A549 (cell line): ENCODE measurements at regions not wholly inside any gene's neighbourhood (a gene's known extent, or its start where the extent isn't known, plus 50 kb on each side); places are given as distances from the start of the nearest gene placed in this dataset.

ENCODE experiments used
- ATAC-seq, 2 experiments: fragments of 200-7000 bp in 1 of 2; fragments of >200 bp in 1 of 2; cut with Nextera tagmentation in 1 of 2; cut with Tn5 transposase in 1 of 2; 3 replicates each; pipeline versions ENCODE4 v1.8.0 to v1.9.1; 2018 to 2020; ENCODE audit warnings: mild to moderate bottlenecking in 1 of 2, moderate library complexity in 1 of 2
- CTCF ChIA-PET: fragments of 300-600 bp; sonication (Branson Sonifier 250); formaldehyde crosslinking; extraction: SDS; loops from one replicate; lab custom pipeline; 2021; ENCODE audit warnings: antibody characterized with exemption, inconsistent platforms; lab: Yijun Ruan, JAX
- POLR2A ChIA-PET: fragments of 350-600 bp; formaldehyde crosslinking; extraction: SDS; loops from one replicate; lab custom pipeline; 2021; ENCODE audit warnings: antibody characterized with exemption, inconsistent platforms; lab: Yijun Ruan, JAX
- DNase-seq, 2 experiments: peaks; one replicate each; pipeline versions ENCODE4 v3.0.0 to v3.0.0-alpha.2; 2011 to 2016; ENCODE audit warnings: low read depth in 1 of 2, low spot score in 1 of 2
- FAIRE-seq: peaks from 2 replicates; lab custom pipeline; 2011; peaks lifted over from hg19 to GRCh38; lab: Jason Lieb, UNC
- H3K27ac ChIP-seq, 2 experiments: fragments of >200 bp; sonication (Bioruptor Twin); formaldehyde crosslinking; 3 replicates each; pipeline ENCODE4 v1.5.1; 2016 to 2017
- H3K4me1 ChIP-seq: fragments of >200 bp; sonication (Bioruptor Twin); formaldehyde crosslinking; 3 replicates; pipeline ENCODE4 v1.6.1; 2016
- H3K4me2 ChIP-seq: fragments of >200 bp; sonication (Bioruptor Twin); formaldehyde crosslinking; 3 replicates; pipeline ENCODE4 v1.6.1; 2016
- H3K4me3 ChIP-seq: fragments of >200 bp; sonication (Bioruptor Twin); formaldehyde crosslinking; 3 replicates; pipeline ENCODE4 v1.5.1; 2016
- H3K9me3 ChIP-seq: fragments of >200 bp; sonication (Bioruptor Twin); formaldehyde crosslinking; 3 replicates; pipeline ENCODE4 v1.6.1; 2016
- BCL3 ChIP-seq: fragments of >200 bp; sonication (Bioruptor Twin); formaldehyde crosslinking; IDR thresholded peaks from 3 replicates; pipeline ENCODE4 v1.6.1; 2016
- CBX2 ChIP-seq: fragments of 200-600 bp; sonication (generic); IDR thresholded peaks from 2 replicates; pipeline ENCODE4 v1.6.1; 2016; ENCODE audit warnings: low read depth, mild to moderate bottlenecking, borderline replicate concordance
- CBX8 ChIP-seq: fragments of 200-600 bp; sonication (generic); IDR thresholded peaks from 2 replicates; pipeline ENCODE4 v1.6.1; 2016
- CEBPB ChIP-seq, 2 experiments: fragments of >200 bp in 1 of 2; sonication (Bioruptor Twin) in 1 of 2; formaldehyde crosslinking in 1 of 2; IDR thresholded peaks; 2 replicates each; pipeline ENCODE4 v1.6.1; 2012 to 2016
- CHD2 ChIP-seq: fragments of 150-350 bp; IDR thresholded peaks from 2 replicates; pipeline ENCODE4 v1.6.1; 2014; ENCODE audit warnings: low read length; ENCODE audit not compliant: partially characterized antibody
- EP300 ChIP-seq, 2 experiments: fragments of >200 bp; sonication (Bioruptor Twin); formaldehyde crosslinking; IDR thresholded peaks; 2 replicates in 1 of 2; 3 replicates in 1 of 2; pipeline ENCODE4 v1.6.1; 2016 to 2017
- FOSB ChIP-seq: fragments of 250-450 bp; sonication (Bioruptor Pico); IDR thresholded peaks from 2 replicates; pipeline ENCODE4 v1.5.0; 2020; ENCODE audit warnings: mild to moderate bottlenecking, moderate library complexity
- FOXS1 ChIP-seq: fragments of 250-450 bp; sonication (Bioruptor Pico); IDR thresholded peaks from 2 replicates; pipeline ENCODE4 v1.5.0; 2020; ENCODE audit warnings: mild to moderate bottlenecking, moderate library complexity
- HES2 ChIP-seq: fragments of >200 bp; sonication (Bioruptor Twin); formaldehyde crosslinking; IDR thresholded peaks from 2 replicates; pipeline ENCODE4 v1.6.1; 2016
- HOXB5 ChIP-seq: fragments of 250-450 bp; sonication (Bioruptor Pico); IDR thresholded peaks from 2 replicates; pipeline ENCODE4 v1.5.0; 2020; ENCODE audit warnings: mild to moderate bottlenecking, moderate library complexity
- KDM1A ChIP-seq: fragments of 200-600 bp; sonication (generic); IDR thresholded peaks from 2 replicates; pipeline ENCODE4 v1.6.1; 2016; ENCODE audit warnings: low read depth, mild to moderate bottlenecking
- KDM5A ChIP-seq: fragments of 200-600 bp; sonication (generic); IDR thresholded peaks from 2 replicates; pipeline ENCODE4 v1.6.1; 2016; ENCODE audit warnings: antibody characterized with exemption, mild to moderate bottlenecking
- MAX ChIP-seq: IDR thresholded peaks from 2 replicates; pipeline ENCODE4 v1.6.1; 2012
- NPAS2 ChIP-seq: fragments of 250-450 bp; sonication (Bioruptor Pico); IDR thresholded peaks from 2 replicates; pipeline ENCODE4 v1.8.0; 2022; ENCODE audit warnings: mild to moderate bottlenecking, moderate library complexity, borderline replicate concordance
- PHF8 ChIP-seq: fragments of 200-600 bp; sonication (generic); IDR thresholded peaks from 2 replicates; pipeline ENCODE4 v1.6.1; 2016; ENCODE audit warnings: low read depth, mild to moderate bottlenecking, antibody characterized with exemption, moderate library complexity, borderline replicate concordance
- POLR2A ChIP-seq: IDR thresholded peaks from 2 replicates; pipeline ENCODE4 v1.6.1; 2012; ENCODE audit warnings: mild to moderate bottlenecking, low read length
- RAD21 ChIP-seq, 2 experiments: fragments of >200 bp in 1 of 2; sonication (Bioruptor Twin) in 1 of 2; formaldehyde crosslinking in 1 of 2; IDR thresholded peaks in 1 of 2; conservative IDR thresholded peaks in 1 of 2; 2 replicates in 1 of 2; 3 replicates in 1 of 2; pipeline ENCODE4 v1.6.1; 2012 to 2018; ENCODE audit warnings: inconsistent platforms in 1 of 2
- RNF2 ChIP-seq: fragments of 200-600 bp; sonication (generic); IDR thresholded peaks from 2 replicates; pipeline ENCODE4 v1.6.1; 2016; ENCODE audit warnings: low read depth, mild to moderate bottlenecking, antibody characterized with exemption, moderate library complexity, borderline replicate concordance
- TFCP2L1 ChIP-seq: fragments of 250-450 bp; sonication (Bioruptor Pico); IDR thresholded peaks from 2 replicates; pipeline ENCODE4 v1.5.0; 2021; ENCODE audit warnings: mild to moderate bottlenecking
- ZSCAN20 ChIP-seq: fragments of 250-450 bp; sonication (Bioruptor Pico); IDR thresholded peaks from 2 replicates; pipeline ENCODE4 v1.8.0; 2022; ENCODE audit warnings: mild to moderate bottlenecking, moderate library complexity
- WGBS: methylation state at CpG from one replicate; pipeline ENCODE4 v1.1.6; 2017; ENCODE audit errors: missing lambda C conversion rate; 5-methylcytosine and 5-hydroxymethylcytosine counted together

- no peak for TF ChIP-seq CBX2
- Histone ChIP-seq H3K9me3 (no peaks in the 10 kb centered on the region), H3K4me3 (no peak overlapping the region), H3K4me2 (no peak overlapping the region), H3K27ac (no peak overlapping the region), H3K4me1 (no peaks in the 10 kb centered on the region)
- FAIRE-seq (no peak), ATAC-seq (no peak), DNase-seq (peak in 1 of 2 experiments; percentile 0)
- CTCF ChIA-PET: no interaction called here
- POLR2A ChIA-PET: no interaction called here
- 23% methylated on average over 4 of the region's 4 CpGs for WGBS
Observed at GRCh38 chr13:60755380-60756163, 358.6 kb downstream of the TDRD3 start.

- FAIRE-seq (no peak), DNase-seq (no peak), ATAC-seq (no peak)
- H3K4me3 ChIP-seq: no peak overlapping the region
- H3K27ac ChIP-seq: no peak overlapping the region
- no peaks in the 10 kb centered on the region for H3K9me3 ChIP-seq
- WGBS: 39% methylated on average over 10 of the region's 10 CpGs
- H3K4me1 ChIP-seq: no peaks in the 10 kb centered on the region
- no peak overlapping the region for H3K4me2 ChIP-seq
- TF ChIP-seq HES2 (no peak), FOXS1 (CRISPR knock-in tag) (no peak), EP300 (IDR thresholded peaks at IDR 0.05) (no peak), BCL3 (no peak), TFCP2L1 (CRISPR knock-in tag) (no peak), NPAS2 (CRISPR knock-in tag) (no peak), FOSB (CRISPR knock-in tag) (no peak), HOXB5 (no peak), CBX8 (no peak), RNF2 (no peak), CBX2 (no peak), PHF8 (no peak), RAD21 (conservative IDR thresholded peaks at IDR 0.05 in 1 of 2, IDR thresholded peaks at IDR 0.05 in 1 of 2) (no peak)
- POLR2A ChIA-PET: no interaction called here
- CTCF ChIA-PET: no interaction called here
Observed at GRCh38 chr13:60754211-60755090, 357.4 kb downstream of the TDRD3 start.

GRCh38 chr13:60753641-60754040, 356.6 kb downstream of the TDRD3 start:
- no peak for FAIRE-seq
- Histone ChIP-seq H3K4me2 (no peak overlapping the region), H3K4me1 (no peaks in the 10 kb centered on the region), H3K27ac (no peak overlapping the region), H3K4me3 (no peak overlapping the region), H3K9me3 (no peaks in the 10 kb centered on the region)
- DNase-seq: no peak
- no peak for ATAC-seq
- POLR2A ChIA-PET: no interaction called here
- 50% methylated on average over 1 of the region's 1 CpG for WGBS
- CTCF ChIA-PET: interaction anchor here (0.7 kb wide), 1 partner anchor 51 kb away, joined by 3 read pairs; no protein-coding TSS in a partner anchor
- no peak for TF ChIP-seq MAX
- TF ChIP-seq KDM5A: no peak
- TF ChIP-seq ZSCAN20 (CRISPR knock-in tag): no peak
- no peak for TF ChIP-seq CEBPB (IDR thresholded peaks at IDR 0.05)
- TF ChIP-seq CBX2: no peak
- no peak for TF ChIP-seq POLR2A
- TF ChIP-seq CHD2: no peak
- TF ChIP-seq KDM1A: no peak
